GM12873 (cell line): ENCODE measurements at regions not wholly inside any gene's neighbourhood (a gene's known extent, or its start where the extent isn't known, plus 50 kb on each side); places are given as distances from the start of the nearest gene placed in this dataset.

Source experiments
- CTCF ChIP-seq: IDR thresholded peaks from 2 replicates; pipeline ENCODE4 v1.5.1; 2012; ENCODE audit warnings: low read depth, mild to moderate bottlenecking, moderate library complexity, low read length, control low read depth; ENCODE audit not compliant: insufficient read depth; ENCODE audit errors: missing control alignments

GRCh38 chr13:24617256-24618010 lies 62.8 kb upstream of the ATP12A start:
- no peak for TF ChIP-seq CTCF

- TF ChIP-seq CTCF: no peak
These were observed 61.9 kb upstream of the ATP12A start for GRCh38 chr13:24618011-24618955.

- no peak for TF ChIP-seq CTCF
These were observed 60.9 kb upstream of the ATP12A start for GRCh38 chr13:24619282-24619681.

- no peak for TF ChIP-seq CTCF
These were observed 57.0 kb upstream of the ATP12A start for GRCh38 chr13:24623149-24623665.

- no peak for TF ChIP-seq CTCF
These were observed 55.8 kb upstream of the ATP12A start for GRCh38 chr13:24624363-24624762.

GRCh38 chr13:24624801-24625231 lies 55.4 kb upstream of the ATP12A start:
- no peak for TF ChIP-seq CTCF

GRCh38 chr13:24625331-24625731 lies 54.9 kb upstream of the ATP12A start:
- TF ChIP-seq CTCF: peak; percentile 15
